Prostate gland (tissue), 2 donors: ENCODE measurements at regions not wholly inside any gene's neighbourhood (a gene's known extent, or its start where the extent isn't known, plus 50 kb on each side); places are given as distances from the start of the nearest gene placed in this dataset.

ENCODE experiments used
- POLR2A ChIP-seq: fragments of 450-650 bp; IDR thresholded peaks from one replicate; pipeline ENCODE4 v1.6.1; 2016; ENCODE audit warnings: antibody characterized with exemption, mild to moderate bottlenecking
- TF ChIP-seq, protein P1 (sequence below), 4 experiments: fragments of 200-600 bp in 2 of 4; fragments of 450-650 bp in 2 of 4; sonication (generic) in 2 of 4; IDR thresholded peaks; 1 replicate in 3 of 4; 2 replicates in 1 of 4; pipeline ENCODE4 v1.5.1; 2016 to 2019; ENCODE audit warnings: antibody characterized with exemption in 4 of 4, mild to moderate bottlenecking in 2 of 4, moderate library complexity in 2 of 4

DNA sequence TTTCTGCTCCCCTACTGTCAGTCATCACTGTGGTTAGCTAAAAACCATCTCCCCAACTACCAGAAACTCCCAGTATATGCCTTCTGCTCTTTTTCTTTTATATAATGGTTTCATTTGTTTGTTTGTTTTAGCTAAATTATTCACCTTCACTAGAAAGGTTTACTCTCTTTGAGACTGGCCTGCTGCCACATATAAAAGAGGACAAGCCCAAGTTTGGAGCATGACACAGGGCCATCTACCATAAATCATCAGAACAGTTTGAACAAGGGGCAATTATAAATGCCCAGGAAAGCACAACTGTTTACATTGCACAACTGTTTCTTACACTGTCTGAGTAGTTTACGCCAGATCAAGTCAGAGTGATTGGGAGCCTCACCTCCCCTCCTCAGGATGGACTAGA, 471.0 kb upstream of the PIK3C3 start:
- TF ChIP-seq POLR2A, result no peak
- TF ChIP-seq, protein P1, sequence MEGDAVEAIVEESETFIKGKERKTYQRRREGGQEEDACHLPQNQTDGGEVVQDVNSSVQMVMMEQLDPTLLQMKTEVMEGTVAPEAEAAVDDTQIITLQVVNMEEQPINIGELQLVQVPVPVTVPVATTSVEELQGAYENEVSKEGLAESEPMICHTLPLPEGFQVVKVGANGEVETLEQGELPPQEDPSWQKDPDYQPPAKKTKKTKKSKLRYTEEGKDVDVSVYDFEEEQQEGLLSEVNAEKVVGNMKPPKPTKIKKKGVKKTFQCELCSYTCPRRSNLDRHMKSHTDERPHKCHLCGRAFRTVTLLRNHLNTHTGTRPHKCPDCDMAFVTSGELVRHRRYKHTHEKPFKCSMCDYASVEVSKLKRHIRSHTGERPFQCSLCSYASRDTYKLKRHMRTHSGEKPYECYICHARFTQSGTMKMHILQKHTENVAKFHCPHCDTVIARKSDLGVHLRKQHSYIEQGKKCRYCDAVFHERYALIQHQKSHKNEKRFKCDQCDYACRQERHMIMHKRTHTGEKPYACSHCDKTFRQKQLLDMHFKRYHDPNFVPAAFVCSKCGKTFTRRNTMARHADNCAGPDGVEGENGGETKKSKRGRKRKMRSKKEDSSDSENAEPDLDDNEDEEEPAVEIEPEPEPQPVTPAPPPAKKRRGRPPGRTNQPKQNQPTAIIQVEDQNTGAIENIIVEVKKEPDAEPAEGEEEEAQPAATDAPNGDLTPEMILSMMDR (IDR thresholded peaks at IDR 0.05), result no peak
